ENCODE measurements at regions not wholly inside any gene's neighbourhood (a gene's known extent, or its start where the extent isn't known, plus 50 kb on each side); places are given as distances from the start of the nearest gene placed in this dataset.
"Not testable (repeated sequence)": the region's sequence is repeated elsewhere in the genome, so short reads cannot be mapped to it uniquely, and the experiment has no call there.

- not testable (repeated sequence) for H3K36me3 Mint-ChIP-seq (ENCODE audit: low read depth); H3K27me3 Mint-ChIP-seq (ENCODE audit: low read depth); H3K27ac Mint-ChIP-seq; H3K9me3 Mint-ChIP-seq; H3K4me3 Mint-ChIP-seq; DNase-seq (ENCODE audit: low spot score); H3K4me1 Mint-ChIP-seq (ENCODE audit: low read depth)
These were observed 117.4 kb upstream of the NBPF8 start for GRCh38 chr1:120297345-120297953.

GRCh38 chr1:120290105-120290504 lies 113.8 kb upstream of the SEC22B start:
- not testable (repeated sequence) for DNase-seq (ENCODE audit: low spot score); H3K4me1 Mint-ChIP-seq (ENCODE audit: low read depth); H3K27ac Mint-ChIP-seq; H3K4me3 Mint-ChIP-seq; H3K36me3 Mint-ChIP-seq (ENCODE audit: low read depth); H3K9me3 Mint-ChIP-seq; H3K27me3 Mint-ChIP-seq (ENCODE audit: low read depth)

- H3K9me3 Mint-ChIP-seq; H3K27ac Mint-ChIP-seq; H3K4me3 Mint-ChIP-seq; H3K4me1 Mint-ChIP-seq (ENCODE audit: low read depth); H3K36me3 Mint-ChIP-seq (ENCODE audit: low read depth); H3K27me3 Mint-ChIP-seq (ENCODE audit: low read depth); DNase-seq (ENCODE audit: low spot score): not testable (repeated sequence)
These were observed 113.3 kb upstream of the SEC22B start for GRCh38 chr1:120289601-120290074.

- H3K36me3 Mint-ChIP-seq (ENCODE audit: low read depth); H3K4me1 Mint-ChIP-seq (ENCODE audit: low read depth); H3K9me3 Mint-ChIP-seq; H3K4me3 Mint-ChIP-seq; H3K27me3 Mint-ChIP-seq (ENCODE audit: low read depth); H3K27ac Mint-ChIP-seq; DNase-seq (ENCODE audit: low spot score): not testable (repeated sequence)
These were observed 112.7 kb upstream of the SEC22B start for GRCh38 chr1:120288814-120289600.

GRCh38 chr1:120288167-120288566 lies 111.8 kb upstream of the SEC22B start:
- H3K27me3 Mint-ChIP-seq (ENCODE audit: low read depth); H3K4me1 Mint-ChIP-seq (ENCODE audit: low read depth); H3K27ac Mint-ChIP-seq; H3K4me3 Mint-ChIP-seq; H3K36me3 Mint-ChIP-seq (ENCODE audit: low read depth); DNase-seq (ENCODE audit: low spot score); H3K9me3 Mint-ChIP-seq: not testable (repeated sequence)

- DNase-seq (ENCODE audit: low spot score); H3K4me1 Mint-ChIP-seq (ENCODE audit: low read depth); H3K27ac Mint-ChIP-seq; H3K4me3 Mint-ChIP-seq; H3K27me3 Mint-ChIP-seq (ENCODE audit: low read depth); H3K9me3 Mint-ChIP-seq; H3K36me3 Mint-ChIP-seq (ENCODE audit: low read depth): not testable (repeated sequence)
These were observed 106.6 kb upstream of the SEC22B start for GRCh38 chr1:120282744-120283464.

- H3K36me3 Mint-ChIP-seq (ENCODE audit: low read depth); H3K27ac Mint-ChIP-seq; H3K27me3 Mint-ChIP-seq (ENCODE audit: low read depth); H3K4me3 Mint-ChIP-seq; H3K9me3 Mint-ChIP-seq; DNase-seq (ENCODE audit: low spot score); H3K4me1 Mint-ChIP-seq (ENCODE audit: low read depth): not testable (repeated sequence)
These were observed 101.9 kb upstream of the SEC22B start for GRCh38 chr1:120278259-120278610.

- not testable (repeated sequence) for H3K4me1 Mint-ChIP-seq (ENCODE audit: low read depth); H3K27ac Mint-ChIP-seq; H3K9me3 Mint-ChIP-seq; H3K27me3 Mint-ChIP-seq (ENCODE audit: low read depth); H3K36me3 Mint-ChIP-seq (ENCODE audit: low read depth); H3K4me3 Mint-ChIP-seq; DNase-seq (ENCODE audit: low spot score)
These were observed 101.3 kb upstream of the SEC22B start for GRCh38 chr1:120277428-120278258.

GRCh38 chr1:120276710-120277109 lies 100.4 kb upstream of the SEC22B start:
- not testable (repeated sequence) for H3K4me3 Mint-ChIP-seq; H3K27me3 Mint-ChIP-seq (ENCODE audit: low read depth)

GRCh38 chr1:120274438-120274837 lies 98.1 kb upstream of the SEC22B start:
- H3K4me1 Mint-ChIP-seq (ENCODE audit: low read depth); H3K36me3 Mint-ChIP-seq (ENCODE audit: low read depth); H3K27me3 Mint-ChIP-seq (ENCODE audit: low read depth); H3K9me3 Mint-ChIP-seq; H3K27ac Mint-ChIP-seq; H3K4me3 Mint-ChIP-seq; DNase-seq (ENCODE audit: low spot score): not testable (repeated sequence)

More at GRCh38 chr1:120276710-120277109, 100.4 kb upstream of the SEC22B start:
- not testable (repeated sequence) for H3K4me1 Mint-ChIP-seq (ENCODE audit: low read depth); DNase-seq (ENCODE audit: low spot score); H3K27ac Mint-ChIP-seq; H3K36me3 Mint-ChIP-seq (ENCODE audit: low read depth); H3K9me3 Mint-ChIP-seq

- H3K27me3 Mint-ChIP-seq (ENCODE audit: low read depth); H3K4me1 Mint-ChIP-seq (ENCODE audit: low read depth); H3K9me3 Mint-ChIP-seq; H3K4me3 Mint-ChIP-seq; H3K36me3 Mint-ChIP-seq (ENCODE audit: low read depth); H3K27ac Mint-ChIP-seq; DNase-seq (ENCODE audit: low spot score): not testable (repeated sequence)
These were observed 97.0 kb upstream of the SEC22B start for GRCh38 chr1:120273363-120273762.

GRCh38 chr1:120272242-120272641 lies 95.9 kb upstream of the SEC22B start:
- H3K36me3 Mint-ChIP-seq (ENCODE audit: low read depth); H3K4me3 Mint-ChIP-seq; H3K27me3 Mint-ChIP-seq (ENCODE audit: low read depth); H3K27ac Mint-ChIP-seq; DNase-seq (ENCODE audit: low spot score); H3K9me3 Mint-ChIP-seq; H3K4me1 Mint-ChIP-seq (ENCODE audit: low read depth): not testable (repeated sequence)

- H3K4me1 Mint-ChIP-seq (ENCODE audit: low read depth); H3K36me3 Mint-ChIP-seq (ENCODE audit: low read depth); H3K4me3 Mint-ChIP-seq; H3K9me3 Mint-ChIP-seq; H3K27me3 Mint-ChIP-seq (ENCODE audit: low read depth); H3K27ac Mint-ChIP-seq; DNase-seq (ENCODE audit: low spot score): not testable (repeated sequence)
These were observed 95.4 kb upstream of the SEC22B start for GRCh38 chr1:120271561-120272221.

Data from T-helper 2 cell treated with Interferon-gamma antibody and Interleukin-4, amounts not matched to agents 5 μg/mL and 100 μg/mL, for 36 hours (primary cell).